CD4-positive, alpha-beta T cell treated with Interleukin-10 for 1 hour (primary cell): ENCODE measurements at regions not wholly inside any gene's neighbourhood (a gene's known extent, or its start where the extent isn't known, plus 50 kb on each side); places are given as distances from the start of the nearest gene placed in this dataset.
"Not testable (repeated sequence)": the region's sequence is repeated elsewhere in the genome, so short reads cannot be mapped to it uniquely, and the experiment has no call there.

Source experiments
- DNase-seq: peaks from one replicate; pipeline ENCODE4 v3.0.0-alpha.2; 2020

GRCh38 chr14:35174342-35174741, 52.0 kb downstream of the PRORP start:
- no peak for DNase-seq

GRCh38 chr14:35180179-35180578, 57.8 kb downstream of the PRORP start:
- DNase-seq = no peak

GRCh38 chr14:35184891-35185290, 62.5 kb downstream of the PRORP start:
- not testable (repeated sequence) for DNase-seq

- no peak for DNase-seq
Observed at GRCh38 chr14:35189422-35189821, 67.1 kb downstream of the PRORP start.

GRCh38 chr14:35193161-35193560, 70.8 kb downstream of the PRORP start:
- no peak for DNase-seq

- DNase-seq = not testable (repeated sequence)
Observed at GRCh38 chr14:35194183-35194582, 71.8 kb downstream of the PRORP start.

- DNase-seq = no peak
Observed at GRCh38 chr14:35196571-35196970, 74.2 kb downstream of the PRORP start.

GRCh38 chr14:35197015-35197414, 74.7 kb downstream of the PRORP start:
- peak; percentile 63 for DNase-seq

GRCh38 chr14:35201066-35201465, 78.7 kb downstream of the PRORP start:
- DNase-seq = peak; percentile 50

GRCh38 chr14:35202195-35202594, 79.8 kb downstream of the PRORP start:
- no peak for DNase-seq

- no peak for DNase-seq
Observed at GRCh38 chr14:35205737-35206136, 83.4 kb downstream of the PRORP start.

- no peak for DNase-seq
Observed at GRCh38 chr14:35211067-35211466, 81.1 kb upstream of the PSMA6 start.

- DNase-seq = no peak
Observed at GRCh38 chr14:35212471-35213142, 79.6 kb upstream of the PSMA6 start.

GRCh38 chr14:35213143-35213788, 78.9 kb upstream of the PSMA6 start:
- DNase-seq = no peak

GRCh38 chr14:35213869-35214387, 78.3 kb upstream of the PSMA6 start:
- no peak for DNase-seq

- DNase-seq = not testable (repeated sequence)
Observed at GRCh38 chr14:35214402-35214801, 77.8 kb upstream of the PSMA6 start.

GRCh38 chr14:35215110-35215813, 76.9 kb upstream of the PSMA6 start:
- DNase-seq = peak; percentile 46

- DNase-seq = not testable (repeated sequence)
Observed at GRCh38 chr14:35218176-35218575, 74.0 kb upstream of the PSMA6 start.

GRCh38 chr14:35218963-35219362, 73.2 kb upstream of the PSMA6 start:
- no peak for DNase-seq

GRCh38 chr14:35220027-35220676, 72.0 kb upstream of the PSMA6 start:
- no peak for DNase-seq

- no peak for DNase-seq
Observed at GRCh38 chr14:35220920-35221319, 71.3 kb upstream of the PSMA6 start.

GRCh38 chr14:35221462-35221861, 70.7 kb upstream of the PSMA6 start:
- DNase-seq = no peak

- DNase-seq = no peak
Observed at GRCh38 chr14:35222324-35222723, 69.9 kb upstream of the PSMA6 start.
